ENCODE measurements at regions not wholly inside any gene's neighbourhood (a gene's known extent, or its start where the extent isn't known, plus 50 kb on each side); places are given as distances from the start of the nearest gene placed in this dataset.
A peak's percentile ranks its signal among the peaks of the same experiment; 100 is the strongest.

DNA sequence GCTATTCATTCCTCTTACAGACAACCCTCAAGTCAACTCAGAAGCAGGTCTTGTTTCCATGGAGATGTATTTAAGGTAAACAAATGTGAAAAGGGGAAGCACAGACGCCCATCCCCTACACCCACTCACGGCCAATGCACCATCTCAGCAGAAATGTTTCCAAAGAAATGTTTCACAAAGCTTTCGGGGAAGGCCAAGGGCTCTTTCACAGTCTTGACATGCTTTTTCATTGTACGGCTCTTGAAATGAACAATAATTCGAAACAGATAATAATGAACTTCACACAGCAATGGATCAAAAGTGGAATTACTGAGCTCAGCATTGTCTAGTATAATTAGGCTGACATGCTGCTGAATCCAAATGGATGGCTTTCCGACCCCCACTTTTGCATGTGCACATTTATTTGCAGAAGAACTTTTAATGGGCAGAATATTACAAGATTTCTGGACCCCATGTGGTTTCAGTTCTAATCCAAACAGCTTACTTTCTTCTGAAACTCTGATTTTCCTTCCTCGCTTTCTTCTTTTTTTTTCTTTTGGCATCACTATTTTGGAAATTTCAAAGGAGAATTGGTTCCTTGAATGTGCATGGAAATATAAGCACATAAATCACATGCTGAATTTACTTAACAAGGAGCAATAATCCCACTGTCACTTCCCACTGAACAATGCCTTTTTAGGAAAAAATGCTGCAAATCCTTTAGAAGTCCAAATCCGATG is 160.9 kb downstream of the SMIM20 start:
- DNase-seq, result peak; percentile 80

- no peak for DNase-seq
Measured at GRCh38 chr4:26075583-26075982, 161.6 kb downstream of the SMIM20 start.

- peak; percentile 55 for DNase-seq
Measured at GRCh38 chr4:26076000-26076587, 162.1 kb downstream of the SMIM20 start.

DNA sequence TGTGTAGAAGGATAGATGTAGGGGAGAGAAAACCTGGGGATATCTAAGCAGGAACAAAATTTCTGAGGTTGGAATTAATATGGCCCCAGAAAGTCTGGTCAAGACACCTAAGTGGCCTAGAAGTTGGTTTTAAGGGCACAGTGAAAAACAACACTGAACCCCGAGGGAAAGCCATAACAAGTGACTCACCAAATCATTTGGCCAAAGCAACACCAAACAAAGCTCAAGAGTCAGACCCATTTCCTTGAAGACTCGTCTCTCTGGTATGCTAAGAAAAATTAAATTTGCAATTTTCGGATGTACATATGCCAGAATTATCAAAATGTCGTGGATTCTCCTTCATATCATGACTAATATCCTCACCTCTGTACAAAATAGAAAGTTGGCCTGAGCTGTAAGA is 162.9 kb downstream of the SMIM20 start:
- no peak for DNase-seq

- DNase-seq, result no peak
Measured at GRCh38 chr4:26077756-26078155, 163.7 kb downstream of the SMIM20 start.

GRCh38 chr4:26080870-26081628 is 167.0 kb downstream of the SMIM20 start:
- peak; percentile 46 for DNase-seq

GRCh38 chr4:26081795-26082498 is 167.9 kb downstream of the SMIM20 start:
- no peak for DNase-seq

DNA sequence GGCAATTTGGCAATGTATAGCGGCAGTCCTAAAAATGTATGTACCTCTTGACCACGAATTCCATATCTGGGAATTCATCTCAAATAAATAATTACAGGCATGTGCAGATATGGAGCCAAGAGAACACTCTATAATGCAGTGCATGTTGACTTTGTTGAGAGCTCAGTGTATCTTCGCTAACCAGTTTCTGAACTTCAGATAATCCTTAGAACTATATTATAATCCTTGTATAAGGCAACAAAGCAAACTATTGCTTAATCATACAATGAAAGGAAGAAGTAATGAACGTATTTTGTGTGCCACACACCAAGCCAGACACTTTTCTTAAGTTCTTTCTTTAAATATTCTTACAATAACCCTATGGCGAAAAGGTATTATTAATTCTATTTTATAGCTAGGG is 168.5 kb downstream of the SMIM20 start:
- no peak for DNase-seq

DNA sequence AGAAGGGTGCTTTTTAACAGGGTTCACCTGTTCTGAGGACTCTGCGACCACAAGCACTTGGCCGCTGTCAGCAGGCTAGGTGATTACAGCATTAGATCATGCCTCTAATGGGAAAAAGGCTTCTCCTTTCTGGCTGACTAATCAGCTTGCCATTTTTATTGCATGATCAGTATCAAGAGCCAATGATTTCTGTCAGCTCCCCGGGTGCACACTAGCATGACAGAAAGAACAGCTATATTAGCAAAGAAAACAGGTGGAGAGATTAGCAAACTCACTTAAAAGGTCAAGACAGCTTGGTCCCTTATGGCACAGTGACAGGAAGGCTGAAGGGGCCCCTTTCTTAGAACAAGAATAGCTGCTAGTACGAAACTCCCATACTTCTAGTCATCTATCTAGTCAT is 170.0 kb downstream of the SMIM20 start:
- DNase-seq, result no peak

DNA sequence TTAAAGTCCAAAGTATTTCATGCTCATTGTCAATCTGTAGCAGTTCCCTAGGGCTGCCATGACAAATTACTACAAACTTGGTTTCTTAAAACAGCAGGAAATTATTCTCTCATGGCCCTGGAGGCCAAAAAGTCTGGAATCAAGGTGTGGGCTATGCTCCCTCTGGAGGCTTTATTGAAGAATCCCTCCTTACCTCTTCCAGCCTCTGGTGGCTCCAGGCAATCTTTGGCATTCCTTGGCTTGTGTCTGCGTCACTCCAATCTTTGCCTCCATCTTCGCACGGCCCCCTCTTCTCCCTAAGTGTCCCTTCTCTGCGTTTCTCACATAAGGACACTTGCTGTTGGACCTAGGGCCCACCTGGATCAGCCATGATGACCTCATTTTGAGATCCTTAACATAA is 170.4 kb downstream of the SMIM20 start:
- no peak for DNase-seq

DNA sequence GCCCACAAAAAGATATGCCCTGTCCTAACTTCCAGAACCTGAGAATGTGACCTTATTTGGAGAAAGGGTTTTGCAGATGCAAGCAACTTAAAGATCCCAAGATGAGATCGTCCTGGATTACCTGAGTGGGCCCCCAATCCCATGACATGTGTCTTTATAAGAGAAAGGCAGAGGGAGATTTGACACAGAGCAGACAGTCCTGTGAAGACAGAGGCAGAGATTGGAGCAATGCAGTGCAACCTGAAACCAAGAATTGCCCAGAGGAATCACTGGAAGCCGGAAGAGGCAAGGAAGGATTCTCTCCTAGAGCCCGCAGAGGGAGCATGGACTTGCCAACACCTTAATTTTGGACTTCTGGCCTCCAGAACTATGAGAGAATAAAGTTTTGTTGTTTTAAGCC is 171.5 kb downstream of the SMIM20 start:
- DNase-seq, result no peak

DNA sequence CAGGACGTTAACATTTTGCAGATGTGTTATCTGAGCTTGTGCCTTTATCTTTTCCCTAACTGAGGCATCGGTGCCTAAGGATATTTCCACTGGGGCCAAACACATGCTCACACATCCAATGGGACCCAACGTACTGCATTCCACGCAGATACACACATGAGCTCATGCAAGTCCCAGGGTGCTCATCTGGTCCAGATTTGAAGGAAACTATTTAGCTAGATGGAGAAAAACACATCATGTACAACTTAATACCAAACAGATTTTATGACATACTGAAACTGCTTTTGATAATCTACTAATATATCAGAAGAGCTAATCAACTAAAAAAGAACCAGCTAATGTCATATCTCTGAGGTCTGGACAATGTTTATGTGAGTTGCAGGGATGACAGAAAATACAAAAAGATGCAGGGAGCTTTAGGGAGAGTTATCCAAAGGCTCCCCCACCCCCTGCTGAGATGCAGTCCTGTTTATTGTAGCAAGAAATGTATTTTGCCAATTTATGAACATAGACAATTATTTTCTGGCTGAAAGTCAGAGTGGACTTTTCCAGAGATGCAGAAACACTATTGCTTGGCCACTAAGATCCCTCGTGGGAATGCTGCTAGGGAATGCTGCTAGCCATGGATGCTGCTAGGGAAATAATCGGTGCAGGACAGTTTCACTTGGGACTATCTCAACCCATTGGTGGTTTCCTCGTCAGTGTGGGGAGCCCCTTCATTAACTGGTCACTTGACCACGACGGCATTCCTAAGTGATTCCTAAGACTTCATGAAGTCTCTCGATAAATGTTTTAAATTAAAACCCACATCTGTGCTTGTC is 172.8 kb downstream of the SMIM20 start:
- no peak for DNase-seq

- no peak for DNase-seq
Measured at GRCh38 chr4:26088433-26088928, 174.5 kb downstream of the SMIM20 start.

GRCh38 chr4:26093551-26093950 is 179.5 kb downstream of the SMIM20 start:
- no peak for DNase-seq

GRCh38 chr4:26094076-26094475 is 180.1 kb downstream of the SMIM20 start:
- DNase-seq, result no peak

GRCh38 chr4:26094911-26095310 is 180.9 kb downstream of the SMIM20 start:
- DNase-seq, result no peak

- DNase-seq, result no peak
Measured at GRCh38 chr4:26099967-26100366, 185.9 kb downstream of the SMIM20 start.

DNA sequence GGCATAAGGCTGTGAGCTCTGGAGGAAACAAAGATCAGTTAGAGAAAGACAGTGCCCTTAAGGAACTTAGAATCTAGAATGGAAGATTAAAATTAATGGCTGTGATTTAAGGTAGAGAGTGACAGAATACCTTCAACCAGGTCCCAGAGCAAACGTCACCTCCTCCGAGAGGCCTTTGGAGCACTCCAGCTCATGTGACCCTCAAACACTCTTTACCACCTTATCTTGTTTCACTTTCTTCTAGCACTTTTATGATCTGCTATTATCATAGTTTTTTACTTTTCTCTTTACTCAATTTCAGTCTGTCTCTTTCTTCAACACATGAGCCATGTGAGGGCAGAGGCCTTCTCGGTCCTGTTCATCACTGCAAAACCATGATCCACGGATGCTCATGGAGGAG is 187.0 kb downstream of the SMIM20 start:
- no peak for DNase-seq

- no peak for DNase-seq
Measured at GRCh38 chr4:26104056-26104685, 190.2 kb downstream of the SMIM20 start.

GRCh38 chr4:26105337-26105736 is 191.3 kb downstream of the SMIM20 start:
- DNase-seq, result no peak

GRCh38 chr4:26105815-26106699 is 192.0 kb downstream of the SMIM20 start:
- DNase-seq, result no peak

Data from stimulated activated CD8-positive, alpha-beta memory T cell treated with anti-CD3 and anti-CD28 coated beads, Interleukin-4, amount 100 ng/mL, for 48 hours (primary cell).